T follicular helper cell (primary cell): ENCODE measurements at regions not wholly inside any gene's neighbourhood (a gene's known extent, or its start where the extent isn't known, plus 50 kb on each side); places are given as distances from the start of the nearest gene placed in this dataset.

ENCODE experiments used
- DNase-seq: peaks from one replicate; pipeline ENCODE4 v3.0.0-alpha.2; 2020; ENCODE audit warnings: low read depth

GRCh38 chr1:221306239-221306638, 427.0 kb downstream of the HLX start:
- no peak for DNase-seq

- no peak for DNase-seq
Observed at GRCh38 chr1:221308534-221309511, 429.6 kb downstream of the HLX start.

- no peak for DNase-seq
Observed at GRCh38 chr1:221309723-221310122, 430.5 kb downstream of the HLX start.

GRCh38 chr1:221310180-221310579, 430.9 kb downstream of the HLX start:
- DNase-seq = no peak

- no peak for DNase-seq
Observed at GRCh38 chr1:221315330-221315729, 426.6 kb downstream of the DUSP10 start.

GRCh38 chr1:221316491-221317056, 425.3 kb downstream of the DUSP10 start:
- no peak for DNase-seq

- DNase-seq = no peak
Observed at GRCh38 chr1:221317537-221317936, 424.4 kb downstream of the DUSP10 start.

- DNase-seq = no peak
Observed at GRCh38 chr1:221327954-221328353, 413.9 kb downstream of the DUSP10 start.

- DNase-seq = no peak
Observed at GRCh38 chr1:221328371-221328770, 413.5 kb downstream of the DUSP10 start.

GRCh38 chr1:221331273-221332183, 410.4 kb downstream of the DUSP10 start:
- no peak for DNase-seq

GRCh38 chr1:221334062-221334461, 407.8 kb downstream of the DUSP10 start:
- no peak for DNase-seq

GRCh38 chr1:221335161-221336101, 406.5 kb downstream of the DUSP10 start:
- no peak for DNase-seq

GRCh38 chr1:221336126-221336525, 405.8 kb downstream of the DUSP10 start:
- DNase-seq = no peak

- no peak for DNase-seq
Observed at GRCh38 chr1:221337106-221337505, 404.8 kb downstream of the DUSP10 start.

GRCh38 chr1:221343136-221343535, 398.8 kb downstream of the DUSP10 start:
- no peak for DNase-seq

GRCh38 chr1:221343607-221344006, 398.3 kb downstream of the DUSP10 start:
- no peak for DNase-seq

- no peak for DNase-seq
Observed at GRCh38 chr1:221344693-221345092, 397.2 kb downstream of the DUSP10 start.

GRCh38 chr1:221347706-221348105, 394.2 kb downstream of the DUSP10 start:
- no peak for DNase-seq

- DNase-seq = no peak
Observed at GRCh38 chr1:221350091-221350490, 391.8 kb downstream of the DUSP10 start.

GRCh38 chr1:221356693-221357092, 385.2 kb downstream of the DUSP10 start:
- DNase-seq = no peak

- no peak for DNase-seq
Observed at GRCh38 chr1:221363039-221363438, 378.9 kb downstream of the DUSP10 start.
